Erythroblast (primary cell): ENCODE measurements at regions not wholly inside any gene's neighbourhood (a gene's known extent, or its start where the extent isn't known, plus 50 kb on each side); places are given as distances from the start of the nearest gene placed in this dataset.

ENCODE experiments used
- GATA1 ChIP-seq: IDR thresholded peaks from 2 replicates; pipeline ENCODE4 v1.6.1; 2011; ENCODE audit warnings: low read depth, mild to moderate bottlenecking, control low read depth, low read length, moderate library complexity
- POLR2A ChIP-seq: IDR thresholded peaks from 2 replicates; pipeline ENCODE4 v1.6.1; 2011; ENCODE audit warnings: mild to moderate bottlenecking, low read length

- TF ChIP-seq POLR2A = no peak
- TF ChIP-seq GATA1 = no peak
Measured at GRCh38 chr5:27868292-27868691, 829.9 kb upstream of the CDH9 start.
